H1 (cell line): ENCODE measurements at regions not wholly inside any gene's neighbourhood (a gene's known extent, or its start where the extent isn't known, plus 50 kb on each side); places are given as distances from the start of the nearest gene placed in this dataset.
A peak's percentile ranks its signal among the peaks of the same experiment; 100 is the strongest.

Source experiments
- EZH2 ChIP-seq: fragments of 200-600 bp; sonication (generic); IDR thresholded peaks from 2 replicates; pipeline ENCODE4 v1.7.1; 2012; ENCODE audit warnings: low read depth, mild to moderate bottlenecking, moderate library complexity, low read length, inconsistent platforms; ENCODE audit not compliant: severe bottlenecking
- JUND ChIP-seq: IDR thresholded peaks from 2 replicates; pipeline ENCODE4 v1.6.1; 2011; ENCODE audit warnings: mild to moderate bottlenecking, improper control_type of control experiment, low read length
- RAD21 ChIP-seq, 2 experiments: IDR thresholded peaks in 1 of 2; conservative IDR thresholded peaks in 1 of 2; 2 replicates each; pipeline ENCODE4 v1.6.1; 2011; ENCODE audit warnings: low read depth in 2 of 2, low read length in 2 of 2, improper control_type of control experiment in 1 of 2, inconsistent platforms in 1 of 2, mild to moderate bottlenecking in 1 of 2, moderate library complexity in 1 of 2
- SUZ12 ChIP-seq: fragments of 200-600 bp; sonication (generic); IDR thresholded peaks from 2 replicates; pipeline ENCODE4 v1.6.1; 2012; ENCODE audit warnings: mild to moderate bottlenecking, inconsistent platforms, low read length, moderate library complexity, mixed read lengths
- TAF7 ChIP-seq: optimal IDR thresholded peaks from 2 replicates; pipeline ENCODE3; 2011; ENCODE audit warnings: low read depth, mild to moderate bottlenecking, inconsistent platforms, low read length, moderate library complexity, borderline replicate concordance
- TBP ChIP-seq: IDR thresholded peaks from 2 replicates; pipeline ENCODE4 v1.6.1; 2011; ENCODE audit warnings: low read depth, low read length, improper control_type of control experiment

GRCh38 chr7:142338633-142339501, 81.0 kb upstream of the PRSS58 start (continued):
- TF ChIP-seq TAF7 (no peak), SUZ12 (no peak), TBP (no peak), RAD21 (IDR thresholded peaks at IDR 0.05 in 1 of 2, conservative IDR thresholded peaks at IDR 0.05 in 1 of 2; ENCODE audit: low read depth in 2 of 2, low read length in 2 of 2) (peak; percentile 92 to 94), EZH2 (no peak), JUND (no peak; the same call in 1 of the 2 replicates)
